NT2/D1 (cell line): ENCODE measurements at regions not wholly inside any gene's neighbourhood (a gene's known extent, or its start where the extent isn't known, plus 50 kb on each side); places are given as distances from the start of the nearest gene placed in this dataset.

Experiments
- DNase-seq: peaks from one replicate; pipeline ENCODE4 v3.0.0-alpha.2; 2011; ENCODE audit warnings: low read depth, low spot score
- H3K27me3 ChIP-seq: 2 replicates; pipeline ENCODE4 v1.6.0; 2011; ENCODE audit warnings: mild to moderate bottlenecking; ENCODE audit not compliant: insufficient read length, insufficient read depth
- H3K36me3 ChIP-seq: 2 replicates; pipeline ENCODE4 v1.6.1; 2011; ENCODE audit warnings: mild to moderate bottlenecking, low read length, mixed read lengths; ENCODE audit not compliant: insufficient read depth, insufficient read length
- H3K4me1 ChIP-seq: 2 replicates; pipeline ENCODE4 v1.5.1; 2011; ENCODE audit not compliant: insufficient read depth, insufficient read length
- H3K4me3 ChIP-seq: 2 replicates; pipeline ENCODE4 v1.5.1; 2011; ENCODE audit warnings: low read depth; ENCODE audit not compliant: insufficient read length
- H3K9ac ChIP-seq: 2 replicates; pipeline ENCODE4 v1.6.0; 2011; ENCODE audit warnings: low read depth; ENCODE audit not compliant: insufficient read length
- H3K9me3 ChIP-seq: 2 replicates; pipeline ENCODE4 v1.5.1; 2011; ENCODE audit warnings: mild to moderate bottlenecking, low read length; ENCODE audit not compliant: insufficient read depth
- SUZ12 ChIP-seq: IDR thresholded peaks from 2 replicates; pipeline ENCODE4 v1.6.1; 2011; ENCODE audit not compliant: insufficient read length, insufficient read depth; ENCODE audit errors: extremely low read depth
- YY1 ChIP-seq: IDR thresholded peaks from 2 replicates; pipeline ENCODE4 v1.6.1; 2011; ENCODE audit not compliant: insufficient read length, insufficient read depth
- ZNF274 ChIP-seq: IDR thresholded peaks from 2 replicates; pipeline ENCODE4 v1.6.1; 2011; ENCODE audit warnings: mild to moderate bottlenecking, low read depth, low read length

GRCh38 chr18:61612517-61612916, 279.3 kb downstream of the CDH20 start:
- no peak for DNase-seq
- H3K9ac ChIP-seq = no peak overlapping the region
- no peak for TF ChIP-seq ZNF274
- no peak for TF ChIP-seq YY1
- no peak for TF ChIP-seq SUZ12

GRCh38 chr18:61609131-61609530, 275.9 kb downstream of the CDH20 start:
- H3K27me3 ChIP-seq = no peaks in the 10 kb centered on the region
- peaks cover 9% of the 10 kb centered on the region; the same call in 1 of the 2 replicates for H3K9me3 ChIP-seq
- no peaks in the 10 kb centered on the region for H3K36me3 ChIP-seq
- H3K9ac ChIP-seq = no peak overlapping the region
- no peaks in the 10 kb centered on the region for H3K4me1 ChIP-seq
- DNase-seq = no peak
- no peak for TF ChIP-seq YY1
- no peak for TF ChIP-seq ZNF274
- TF ChIP-seq SUZ12 = no peak
- no peak overlapping the region for H3K4me3 ChIP-seq

More at GRCh38 chr18:61612517-61612916, 279.3 kb downstream of the CDH20 start:
- Histone ChIP-seq H3K27me3 (no peaks in the 10 kb centered on the region), H3K9me3 (peaks cover 13% of the 10 kb centered on the region; the same call in 1 of the 2 replicates), H3K4me1 (no peaks in the 10 kb centered on the region), H3K4me3 (no peak overlapping the region), H3K36me3 (no peaks in the 10 kb centered on the region)

GRCh38 chr18:61608316-61608715, 275.1 kb downstream of the CDH20 start:
- Histone ChIP-seq H3K4me1 (no peaks in the 10 kb centered on the region), H3K9ac (no peak overlapping the region), H3K36me3 (no peaks in the 10 kb centered on the region), H3K9me3 (peaks cover 7% of the 10 kb centered on the region; the same call in 1 of the 2 replicates), H3K4me3 (no peak overlapping the region), H3K27me3 (no peaks in the 10 kb centered on the region)
- TF ChIP-seq YY1 (no peak), ZNF274 (no peak), SUZ12 (no peak)
- DNase-seq = no peak

GRCh38 chr18:61607867-61608266, 274.6 kb downstream of the CDH20 start:
- Histone ChIP-seq H3K9me3 (peaks cover 7% of the 10 kb centered on the region; the same call in 1 of the 2 replicates), H3K27me3 (no peaks in the 10 kb centered on the region), H3K36me3 (no peaks in the 10 kb centered on the region), H3K4me1 (no peaks in the 10 kb centered on the region), H3K4me3 (no peak overlapping the region), H3K9ac (no peak overlapping the region)
- no peak for DNase-seq
- TF ChIP-seq YY1 (no peak), ZNF274 (no peak), SUZ12 (no peak)

- Histone ChIP-seq H3K9me3 (peaks cover 5% of the 10 kb centered on the region; the same call in 1 of the 2 replicates), H3K4me3 (no peak overlapping the region), H3K27me3 (no peaks in the 10 kb centered on the region), H3K4me1 (no peaks in the 10 kb centered on the region), H3K36me3 (no peaks in the 10 kb centered on the region), H3K9ac (no peak overlapping the region)
- peak; percentile 20 for DNase-seq
- TF ChIP-seq ZNF274 (no peak), SUZ12 (no peak), YY1 (no peak)
These were observed 273.5 kb downstream of the CDH20 start for GRCh38 chr18:61606759-61607158.

- DNase-seq = no peak
- no peak for TF ChIP-seq YY1
- no peak for TF ChIP-seq SUZ12
- no peak for TF ChIP-seq ZNF274
- H3K36me3 ChIP-seq = no peaks in the 10 kb centered on the region
- H3K4me3 ChIP-seq = no peak overlapping the region
- no peak overlapping the region for H3K9ac ChIP-seq
- H3K9me3 ChIP-seq = no peaks in the 10 kb centered on the region
- no peaks in the 10 kb centered on the region for H3K4me1 ChIP-seq
- no peaks in the 10 kb centered on the region for H3K27me3 ChIP-seq
These were observed 272.9 kb downstream of the CDH20 start for GRCh38 chr18:61606068-61606660.

GRCh38 chr18:61605376-61606067, 272.3 kb downstream of the CDH20 start:
- Histone ChIP-seq H3K9me3 (no peaks in the 10 kb centered on the region), H3K4me1 (no peaks in the 10 kb centered on the region), H3K27me3 (no peaks in the 10 kb centered on the region), H3K36me3 (no peaks in the 10 kb centered on the region), H3K9ac (no peak overlapping the region), H3K4me3 (no peak overlapping the region)
- no peak for DNase-seq
- no peak for TF ChIP-seq YY1
- no peak for TF ChIP-seq ZNF274
- no peak for TF ChIP-seq SUZ12
